Fibroblast of skin of right biceps (primary cell): ENCODE measurements at regions not wholly inside any gene's neighbourhood (a gene's known extent, or its start where the extent isn't known, plus 50 kb on each side); places are given as distances from the start of the nearest gene placed in this dataset.
"Not testable (repeated sequence)": the region's sequence is repeated elsewhere in the genome, so short reads cannot be mapped to it uniquely, and the experiment has no call there.

Experiments used
- DNase-seq: peaks from one replicate; pipeline ENCODE4 v3.0.0-alpha.2; 2013

GRCh38 chr13:65937251-65937650 is 1292.9 kb downstream of the PCDH9 start:
- DNase-seq = no peak

- no peak for DNase-seq
Measured at GRCh38 chr13:65936249-65936648, 1293.9 kb downstream of the PCDH9 start.

GRCh38 chr13:65932587-65933239 is 1297.4 kb downstream of the PCDH9 start:
- DNase-seq = peak; percentile 17

- no peak for DNase-seq
Measured at GRCh38 chr13:65932013-65932412, 1298.1 kb downstream of the PCDH9 start.

- peak; percentile 69 for DNase-seq
Measured at GRCh38 chr13:65929436-65929835, 1300.7 kb downstream of the PCDH9 start.

GRCh38 chr13:65926750-65927171 is 1303.4 kb downstream of the PCDH9 start:
- no peak for DNase-seq

GRCh38 chr13:65922846-65923245 is 1307.3 kb downstream of the PCDH9 start:
- not testable (repeated sequence) for DNase-seq

- DNase-seq = peak; percentile 51
Measured at GRCh38 chr13:65921933-65922332, 1308.2 kb downstream of the PCDH9 start.

GRCh38 chr13:65917731-65918130 is 1312.4 kb downstream of the PCDH9 start:
- peak; percentile 66 for DNase-seq

- peak; percentile 2 for DNase-seq
Measured at GRCh38 chr13:65915195-65915594, 1314.9 kb downstream of the PCDH9 start.

- peak; percentile 80 for DNase-seq
Measured at GRCh38 chr13:65914716-65915115, 1315.4 kb downstream of the PCDH9 start.

- DNase-seq = peak; percentile 90
Measured at GRCh38 chr13:65913173-65913572, 1317.0 kb downstream of the PCDH9 start.

- no peak for DNase-seq
Measured at GRCh38 chr13:65912516-65912915, 1317.6 kb downstream of the PCDH9 start.

- DNase-seq = no peak
Measured at GRCh38 chr13:65911546-65912193, 1318.5 kb downstream of the PCDH9 start.

- DNase-seq = no peak
Measured at GRCh38 chr13:65909501-65909900, 1320.6 kb downstream of the PCDH9 start.

GRCh38 chr13:65907666-65908525 is 1322.2 kb downstream of the PCDH9 start:
- peak; percentile 59 for DNase-seq

GRCh38 chr13:65901723-65902122 is 1328.4 kb downstream of the PCDH9 start:
- DNase-seq = no peak

- no peak for DNase-seq
Measured at GRCh38 chr13:65894049-65894448, 1336.1 kb downstream of the PCDH9 start.

- peak; percentile 50 for DNase-seq
Measured at GRCh38 chr13:65892859-65893258, 1337.3 kb downstream of the PCDH9 start.

- peak; percentile 42 for DNase-seq
Measured at GRCh38 chr13:65889368-65889767, 1340.8 kb downstream of the PCDH9 start.

- no peak for DNase-seq
Measured at GRCh38 chr13:65882810-65883209, 1347.3 kb downstream of the PCDH9 start.

- no peak for DNase-seq
Measured at GRCh38 chr13:65881561-65882155, 1348.5 kb downstream of the PCDH9 start.

- no peak for DNase-seq
Measured at GRCh38 chr13:65875031-65875430, 1355.1 kb downstream of the PCDH9 start.
